ENCODE measurements at regions not wholly inside any gene's neighbourhood (a gene's known extent, or its start where the extent isn't known, plus 50 kb on each side); places are given as distances from the start of the nearest gene placed in this dataset.

- no peak for TF ChIP-seq FOXM1 (IDR thresholded peaks at IDR 0.05; ENCODE audit: borderline replicate concordance)
- no peak for TF ChIP-seq L3MBTL2 (conservative IDR thresholded peaks at IDR 0.05)
- no peak for TF ChIP-seq ZNF384 (IDR thresholded peaks at IDR 0.05)
- TF ChIP-seq, protein P1, sequence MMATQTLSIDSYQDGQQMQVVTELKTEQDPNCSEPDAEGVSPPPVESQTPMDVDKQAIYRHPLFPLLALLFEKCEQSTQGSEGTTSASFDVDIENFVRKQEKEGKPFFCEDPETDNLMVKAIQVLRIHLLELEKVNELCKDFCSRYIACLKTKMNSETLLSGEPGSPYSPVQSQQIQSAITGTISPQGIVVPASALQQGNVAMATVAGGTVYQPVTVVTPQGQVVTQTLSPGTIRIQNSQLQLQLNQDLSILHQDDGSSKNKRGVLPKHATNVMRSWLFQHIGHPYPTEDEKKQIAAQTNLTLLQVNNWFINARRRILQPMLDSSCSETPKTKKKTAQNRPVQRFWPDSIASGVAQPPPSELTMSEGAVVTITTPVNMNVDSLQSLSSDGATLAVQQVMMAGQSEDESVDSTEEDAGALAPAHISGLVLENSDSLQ (IDR thresholded peaks at IDR 0.05): no peak
- no peak for TF ChIP-seq FOXK2 (IDR thresholded peaks at IDR 0.05)
- no peak for TF ChIP-seq CTBP1 (IDR thresholded peaks at IDR 0.05; ENCODE audit: borderline replicate concordance)
- TF ChIP-seq NFRKB (IDR thresholded peaks at IDR 0.05): no peak
- TF ChIP-seq BHLHE40 (IDR thresholded peaks at IDR 0.05; ENCODE audit: borderline replicate concordance): no peak
- no peak for TF ChIP-seq FOXA1 (IDR thresholded peaks at IDR 0.05)
- no peak for TF ChIP-seq ELF4 (IDR thresholded peaks at IDR 0.05)
These were observed 95.9 kb downstream of the PUS7L start for GRCh38 chr12:43662736-43663135.

Measured in HEK293T (cell line).